COLO668 (cell line): ENCODE measurements at regions not wholly inside any gene's neighbourhood (a gene's known extent, or its start where the extent isn't known, plus 50 kb on each side); places are given as distances from the start of the nearest gene placed in this dataset.
"Not testable (repeated sequence)": the region's sequence is repeated elsewhere in the genome, so short reads cannot be mapped to it uniquely, and the experiment has no call there.

Source experiments
- DNase-seq: peaks from one replicate; lab custom pipeline; 2025; ENCODE audit not compliant: unreplicated experiment; lab: John Stamatoyannopoulos, UW

DNA sequence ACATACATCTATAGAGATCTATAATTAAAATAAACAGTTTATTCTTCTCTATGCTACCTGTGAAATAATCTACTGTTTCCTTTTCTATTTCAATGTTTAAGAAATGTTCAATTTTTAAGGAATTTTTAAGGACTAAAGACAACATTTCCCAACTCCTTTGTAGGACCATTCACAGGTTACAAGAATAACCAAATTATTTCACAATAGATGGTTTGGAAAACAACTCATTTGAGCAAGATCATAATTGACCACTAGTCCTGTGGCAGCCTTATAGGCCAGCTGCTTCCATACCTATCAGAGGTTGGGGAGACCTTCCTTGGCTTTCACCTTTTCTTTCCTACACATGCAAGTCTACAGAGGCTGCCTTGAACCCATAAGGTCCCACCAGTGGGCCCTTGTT, 193.7 kb downstream of the TTC39B start:
- no peak for DNase-seq

- no peak for DNase-seq
Observed at GRCh38 chr9:15111071-15111470, 195.9 kb downstream of the TTC39B start.

GRCh38 chr9:15104826-15105420, 194.7 kb upstream of the FREM1 start:
- peak; percentile 16 for DNase-seq

DNA sequence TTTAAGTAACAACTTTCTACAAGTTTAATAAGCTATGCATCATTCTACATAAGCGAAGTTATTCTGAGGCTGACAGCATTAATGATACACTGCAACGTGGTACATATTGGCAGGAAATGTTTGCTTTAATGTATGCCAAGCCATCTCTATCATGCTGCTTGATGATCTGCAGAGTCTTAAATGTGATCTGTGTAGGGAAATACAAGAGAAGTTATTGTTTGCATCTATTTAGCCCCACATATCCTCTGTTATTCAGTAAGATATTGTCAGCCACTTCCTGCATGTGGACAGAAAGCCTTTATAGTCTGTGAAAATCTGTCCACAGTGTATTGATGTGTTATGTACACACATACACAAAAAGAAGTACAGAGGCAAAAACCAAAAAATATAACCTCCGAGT, 193.1 kb upstream of the FREM1 start:
- no peak for DNase-seq

DNA sequence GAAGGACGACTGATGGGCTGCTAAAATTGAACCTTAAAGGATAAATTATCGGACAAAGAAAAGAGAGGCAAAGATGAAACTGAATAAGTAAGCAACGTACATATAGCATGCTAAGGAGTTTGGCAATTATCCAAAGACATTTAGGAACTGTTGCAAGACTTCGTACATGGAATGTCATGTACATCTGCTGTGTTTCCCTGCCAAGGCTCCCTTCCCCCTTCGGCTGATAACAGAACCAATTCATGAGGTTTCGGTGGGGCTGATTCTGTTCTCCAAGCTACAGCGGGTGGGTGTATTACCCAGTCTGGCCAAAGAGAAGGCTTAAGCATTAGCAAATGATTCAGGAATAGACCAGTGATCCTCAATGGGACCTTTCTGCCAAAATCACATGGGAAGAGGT, 190.9 kb upstream of the FREM1 start:
- DNase-seq = no peak

DNA sequence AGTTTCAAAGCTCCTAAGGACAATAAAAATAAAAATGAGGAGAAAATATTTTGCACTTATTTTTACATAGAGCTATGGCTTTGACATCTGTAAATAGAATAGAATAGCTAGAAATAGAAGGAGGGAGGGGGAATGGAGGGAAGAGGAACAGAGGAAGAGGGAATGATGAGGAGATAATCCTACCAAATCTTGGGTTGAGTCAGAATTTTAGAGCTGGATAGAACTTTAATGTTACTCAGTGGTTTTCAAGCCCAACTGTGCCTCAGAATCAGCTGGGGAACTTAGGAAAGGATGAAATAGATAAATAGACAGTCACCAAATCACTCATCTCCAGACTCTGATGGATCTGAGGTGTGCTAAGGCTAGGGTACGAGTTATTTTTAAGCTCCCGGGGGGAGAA, 190.3 kb upstream of the FREM1 start:
- no peak for DNase-seq

- DNase-seq = no peak
Observed at GRCh38 chr9:15096972-15097371, 186.7 kb upstream of the FREM1 start.

DNA sequence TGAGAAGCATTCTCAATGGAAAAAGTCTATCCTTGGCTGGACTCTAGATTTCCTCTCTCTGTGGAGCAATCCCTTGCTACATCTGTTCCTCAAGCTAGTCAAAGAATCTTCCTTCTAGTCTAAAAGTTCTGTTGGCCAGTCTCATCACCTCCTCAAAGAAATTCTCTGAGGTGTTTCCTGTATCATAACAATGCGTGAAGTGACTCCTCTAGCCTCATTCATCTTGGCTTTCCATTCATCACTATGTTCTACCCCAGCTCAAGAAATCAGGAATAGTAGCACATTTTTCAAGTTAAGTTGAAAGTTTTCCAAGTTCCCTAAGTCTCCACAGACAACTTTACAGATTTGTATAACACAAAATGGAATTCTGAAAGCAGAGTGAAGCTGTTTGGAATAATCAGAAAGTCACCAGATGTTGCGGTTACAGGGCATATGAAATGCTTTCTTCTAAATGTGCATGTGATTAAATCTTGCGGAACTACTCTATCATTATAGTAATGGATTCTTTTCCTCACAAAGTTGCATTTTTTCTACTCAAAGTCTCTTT, 176.6 kb upstream of the FREM1 start:
- no peak for DNase-seq

DNA sequence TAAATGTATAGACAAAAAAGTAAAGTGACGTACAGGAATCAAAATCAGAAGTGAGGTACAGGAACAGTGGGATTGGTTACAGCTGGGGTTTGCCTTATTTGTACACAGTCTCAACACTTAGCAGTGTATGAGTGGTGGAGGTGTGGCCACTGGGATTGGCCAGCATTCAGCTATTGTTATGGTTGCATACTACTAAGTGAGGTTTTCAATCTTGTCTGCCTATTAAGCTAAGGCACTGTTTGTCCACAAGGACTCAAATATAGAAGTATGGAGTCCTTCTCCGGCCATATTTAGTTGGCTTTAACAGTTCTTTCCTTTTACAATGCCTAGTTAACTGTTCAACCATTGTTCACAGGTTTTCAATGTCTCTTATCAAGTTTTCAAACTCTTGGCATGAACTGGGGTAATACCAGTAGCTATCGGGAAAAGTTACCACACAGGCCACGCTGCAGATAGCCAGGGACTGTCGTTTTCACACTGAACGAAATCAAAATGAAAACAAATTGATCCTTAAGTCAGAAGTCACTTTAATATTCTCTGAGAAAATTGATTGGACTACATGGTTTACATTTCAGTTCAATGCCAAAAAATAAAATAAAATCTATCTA, 176.0 kb upstream of the FREM1 start:
- no peak for DNase-seq

- no peak for DNase-seq
Observed at GRCh38 chr9:15081021-15081753, 171.0 kb upstream of the FREM1 start.

- DNase-seq = no peak
Observed at GRCh38 chr9:15080401-15080800, 170.2 kb upstream of the FREM1 start.

- no peak for DNase-seq
Observed at GRCh38 chr9:15079989-15080388, 169.8 kb upstream of the FREM1 start.

DNA sequence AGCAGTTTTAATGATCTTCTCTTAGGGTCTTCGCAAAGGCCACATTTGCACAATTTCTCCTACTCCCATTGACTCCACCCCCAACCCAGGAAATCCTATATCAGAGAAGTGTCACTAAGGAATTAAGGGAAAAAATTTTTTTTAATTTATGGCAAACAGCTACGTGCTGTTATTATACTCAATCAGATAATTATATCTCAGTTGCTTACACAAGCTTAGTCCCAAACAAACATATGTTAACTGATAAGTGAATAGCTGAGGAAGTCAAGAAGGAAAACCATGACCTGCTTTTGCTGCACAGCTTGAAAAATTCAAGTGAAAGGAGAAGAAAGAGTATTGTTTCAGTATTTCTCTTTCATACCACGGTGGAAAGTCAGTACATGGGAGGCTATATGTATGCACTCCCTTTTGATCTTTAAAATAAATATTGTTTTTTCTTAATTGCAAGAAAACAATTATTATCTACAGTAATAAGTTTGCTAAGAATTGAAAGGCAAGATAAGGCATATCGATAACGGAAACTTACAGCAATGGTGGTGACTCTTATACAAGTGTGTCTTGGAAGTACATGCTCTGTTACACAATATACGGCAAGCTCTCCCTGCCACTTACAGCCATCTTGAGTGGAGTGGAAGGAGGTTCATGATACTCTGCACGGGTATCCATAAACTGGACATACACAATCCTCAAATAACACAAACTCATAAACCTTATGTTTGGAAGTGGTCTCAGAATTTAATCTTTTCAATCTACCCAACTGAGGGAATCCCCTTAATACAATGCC, 167.9 kb upstream of the FREM1 start:
- no peak for DNase-seq

- DNase-seq = no peak
Observed at GRCh38 chr9:15073620-15074019, 163.4 kb upstream of the FREM1 start.

DNA sequence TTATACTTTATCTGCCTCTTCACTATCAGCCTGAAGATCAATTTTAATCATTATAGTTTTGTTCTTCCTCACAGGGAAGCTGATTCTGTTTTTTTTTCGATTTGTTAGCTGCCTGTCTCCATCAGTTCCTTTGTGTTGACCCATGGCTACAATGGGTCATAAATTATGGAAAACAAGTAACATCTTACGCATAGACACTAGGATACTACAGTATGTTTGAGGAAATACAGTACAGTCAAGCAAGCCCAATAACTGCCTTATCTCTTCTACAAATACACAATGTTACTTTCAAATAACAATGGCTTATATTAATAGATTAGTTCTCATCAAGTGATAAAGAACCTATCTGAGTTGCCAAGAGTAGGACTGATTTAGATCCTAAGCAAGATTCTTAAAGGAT, 160.5 kb upstream of the FREM1 start:
- DNase-seq = no peak

DNA sequence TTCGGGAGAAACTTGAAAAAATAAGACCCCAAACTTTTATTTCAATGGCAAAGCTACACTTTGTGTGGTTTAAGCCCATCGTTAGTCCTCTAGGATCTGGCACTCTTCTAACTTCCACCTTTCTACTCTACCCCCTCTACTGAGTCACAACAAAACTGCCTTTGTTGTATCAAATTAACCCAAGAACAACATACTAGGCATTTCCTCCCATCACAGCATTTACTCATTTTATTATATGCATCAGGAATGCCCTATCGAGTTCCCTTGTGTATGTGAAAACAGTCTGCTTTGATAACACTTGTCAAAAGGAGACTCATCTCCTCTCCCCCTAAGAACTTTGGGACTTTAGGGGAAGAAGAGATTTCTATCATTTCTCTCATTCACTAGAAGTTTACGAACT, 158.9 kb upstream of the FREM1 start:
- no peak for DNase-seq

DNA sequence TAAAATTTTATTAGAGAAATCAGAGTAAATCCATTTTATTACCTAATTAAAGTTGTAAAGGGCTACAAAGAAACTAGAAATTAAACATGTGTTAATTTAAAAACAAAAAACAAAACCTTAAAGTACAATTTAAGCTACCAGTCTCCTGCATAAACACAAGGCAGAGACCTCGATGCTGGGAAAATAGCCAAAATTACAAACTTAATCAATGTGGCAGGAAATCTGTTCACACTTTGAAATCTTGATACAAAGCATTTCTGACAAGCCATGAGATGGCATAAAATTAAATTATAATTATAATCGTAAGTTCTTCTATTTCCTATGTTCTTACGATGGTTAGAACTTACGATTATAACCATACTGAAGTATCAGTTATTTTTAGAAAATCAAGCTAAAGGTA, 158.0 kb upstream of the FREM1 start:
- DNase-seq = no peak

GRCh38 chr9:15059003-15059402, 148.8 kb upstream of the FREM1 start:
- DNase-seq = no peak

GRCh38 chr9:15058236-15058635, 148.0 kb upstream of the FREM1 start:
- DNase-seq = no peak

- not testable (repeated sequence) for DNase-seq
Observed at GRCh38 chr9:15055284-15055683, 145.1 kb upstream of the FREM1 start.

GRCh38 chr9:15048772-15049171, 138.5 kb upstream of the FREM1 start:
- no peak for DNase-seq
